Mucosa of descending colon (tissue), 3 donors: ENCODE measurements at regions not wholly inside any gene's neighbourhood (a gene's known extent, or its start where the extent isn't known, plus 50 kb on each side); places are given as distances from the start of the nearest gene placed in this dataset.

Experiments used
- ATAC-seq: fragments of 200-7000 bp; cut with Tn5 transposase; one replicate; pipeline ENCODE4 v1.9.1; 2020; ENCODE audit warnings: mild to moderate bottlenecking, moderate library complexity
- DNase-seq, 3 donors: peaks; one replicate each; pipeline ENCODE4 v3.0.0-alpha.2; 2020
- H3K36me3 ChIP-seq: fragments of 200-600 bp; one replicate; pipeline ENCODE4 v1.8.0; 2021; ENCODE audit warnings: low read depth, mild to moderate bottlenecking
- H3K4me1 ChIP-seq: fragments of 200-600 bp; one replicate; pipeline ENCODE4 v1.8.0; 2021; ENCODE audit warnings: low read depth, mild to moderate bottlenecking
- H3K4me3 ChIP-seq: fragments of 200-600 bp; one replicate; pipeline ENCODE4 v1.8.0; 2021; ENCODE audit warnings: mild to moderate bottlenecking
- H3K9me3 ChIP-seq: fragments of 200-600 bp; one replicate; pipeline ENCODE4 v1.8.0; 2021; ENCODE audit warnings: mild to moderate bottlenecking
- CTCF ChIP-seq: fragments of 200-600 bp; IDR thresholded peaks from one replicate; pipeline ENCODE4 v1.8.0; 2022; ENCODE audit warnings: antibody characterized with exemption, mild to moderate bottlenecking
- intact Hi-C, 2 donors: fragments of 100-400 bp; cut with DNase I in 1 of 2; cut with micrococcal nuclease in 1 of 2; formaldehyde crosslinking; loops; one replicate each; pipeline versions ENCODE4 v1.11.0 to v1.11.1; 2022; cut with DNase I, micrococcal nuclease
- donor health status: DM: no; HTN: no; CAD: no; lungs with moderate emphysema.
- donor health status: DM: no; HTN: no; CAD: no.
- donor health status: DM: no; HTN: yes; CAD: no.

- H3K36me3 ChIP-seq, result no peaks in the 10 kb centered on the region
- no peak overlapping the region for H3K4me3 ChIP-seq
- ATAC-seq (peak; percentile 68), DNase-seq (peak; percentile 53 to 63 (median 54))
- intact Hi-C loops, result no loop called here
- no peaks in the 10 kb centered on the region for H3K9me3 ChIP-seq
- TF ChIP-seq CTCF, result no peak
- H3K4me1 ChIP-seq, result no peaks in the 10 kb centered on the region
Observed at GRCh38 chr12:54126696-54127537, 61.9 kb downstream of the SMUG1 start.

GRCh38 chr12:54127538-54128259 lies 61.1 kb downstream of the SMUG1 start:
- H3K4me1 ChIP-seq, result no peaks in the 10 kb centered on the region

GRCh38 chr12:54128416-54128815 lies 60.4 kb downstream of the SMUG1 start:
- ATAC-seq (no peak), DNase-seq (no peak)
- Histone ChIP-seq H3K4me3 (no peak overlapping the region), H3K4me1 (no peaks in the 10 kb centered on the region), H3K36me3 (no peaks in the 10 kb centered on the region), H3K9me3 (no peaks in the 10 kb centered on the region)
- intact Hi-C loops, result no loop called here
- TF ChIP-seq CTCF, result no peak

More at GRCh38 chr12:54127538-54128259, 61.1 kb downstream of the SMUG1 start:
- no peak for TF ChIP-seq CTCF
- DNase-seq (no peak), ATAC-seq (no peak)
- intact Hi-C loops, result no loop called here
- H3K36me3 ChIP-seq, result no peaks in the 10 kb centered on the region
- H3K4me3 ChIP-seq, result no peak overlapping the region
- H3K9me3 ChIP-seq, result no peaks in the 10 kb centered on the region

GRCh38 chr12:54129028-54129903 lies 59.5 kb downstream of the SMUG1 start:
- Histone ChIP-seq H3K9me3 (no peaks in the 10 kb centered on the region), H3K4me1 (no peaks in the 10 kb centered on the region), H3K36me3 (no peaks in the 10 kb centered on the region), H3K4me3 (no peak overlapping the region)
- ATAC-seq (no peak), DNase-seq (no peak)
- no peak for TF ChIP-seq CTCF
- intact Hi-C loops, result no loop called here
